Upper lobe of left lung (tissue), 4 donors: ENCODE measurements at regions not wholly inside any gene's neighbourhood (a gene's known extent, or its start where the extent isn't known, plus 50 kb on each side); places are given as distances from the start of the nearest gene placed in this dataset.

Experiments used
- POLR2A ChIP-seq, 4 donors: fragments of 450-650 bp; IDR thresholded peaks; one replicate each; pipeline ENCODE4 v1.5.1; 2016 to 2017; ENCODE audit warnings: antibody characterized with exemption in 4 of 4, mild to moderate bottlenecking in 2 of 4
- TF ChIP-seq, protein P1 (sequence below), 6 experiments: fragments of 450-650 bp in 4 of 6; fragments of 200-600 bp in 2 of 6; sonication (generic) in 2 of 6; IDR thresholded peaks; one replicate each; pipeline ENCODE4 v1.5.1; 2016 to 2019; ENCODE audit warnings: antibody characterized with exemption in 6 of 6

GRCh38 chrX:110985470-110985869 lies 110.5 kb upstream of the PAK3 start:
- TF ChIP-seq, protein P1, sequence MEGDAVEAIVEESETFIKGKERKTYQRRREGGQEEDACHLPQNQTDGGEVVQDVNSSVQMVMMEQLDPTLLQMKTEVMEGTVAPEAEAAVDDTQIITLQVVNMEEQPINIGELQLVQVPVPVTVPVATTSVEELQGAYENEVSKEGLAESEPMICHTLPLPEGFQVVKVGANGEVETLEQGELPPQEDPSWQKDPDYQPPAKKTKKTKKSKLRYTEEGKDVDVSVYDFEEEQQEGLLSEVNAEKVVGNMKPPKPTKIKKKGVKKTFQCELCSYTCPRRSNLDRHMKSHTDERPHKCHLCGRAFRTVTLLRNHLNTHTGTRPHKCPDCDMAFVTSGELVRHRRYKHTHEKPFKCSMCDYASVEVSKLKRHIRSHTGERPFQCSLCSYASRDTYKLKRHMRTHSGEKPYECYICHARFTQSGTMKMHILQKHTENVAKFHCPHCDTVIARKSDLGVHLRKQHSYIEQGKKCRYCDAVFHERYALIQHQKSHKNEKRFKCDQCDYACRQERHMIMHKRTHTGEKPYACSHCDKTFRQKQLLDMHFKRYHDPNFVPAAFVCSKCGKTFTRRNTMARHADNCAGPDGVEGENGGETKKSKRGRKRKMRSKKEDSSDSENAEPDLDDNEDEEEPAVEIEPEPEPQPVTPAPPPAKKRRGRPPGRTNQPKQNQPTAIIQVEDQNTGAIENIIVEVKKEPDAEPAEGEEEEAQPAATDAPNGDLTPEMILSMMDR (IDR thresholded peaks at IDR 0.05), result no peak
- TF ChIP-seq POLR2A (IDR thresholded peaks at IDR 0.05), result no peak
